ENCODE measurements at regions not wholly inside any gene's neighbourhood (a gene's known extent, or its start where the extent isn't known, plus 50 kb on each side); places are given as distances from the start of the nearest gene placed in this dataset.

DNA sequence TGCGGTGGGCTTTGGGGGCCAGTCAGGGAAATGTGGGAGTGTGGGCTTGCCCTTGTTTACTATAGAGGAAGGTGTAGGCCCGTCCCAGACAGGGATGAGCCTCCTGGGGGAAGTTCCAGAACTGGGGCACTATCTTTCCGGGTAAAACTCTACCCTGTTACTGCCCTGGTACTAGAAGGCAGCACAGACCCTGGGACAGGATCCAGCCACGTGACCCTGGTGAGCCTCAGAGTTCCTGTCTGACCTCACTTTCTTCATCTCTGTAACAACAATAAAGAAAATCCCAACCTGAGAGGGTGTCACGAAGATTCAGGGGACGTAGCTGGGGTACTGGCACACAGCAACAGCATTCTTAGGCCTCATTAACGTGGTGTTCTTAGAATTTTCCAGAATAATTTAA, 239.6 kb upstream of the FOXF1 start:
- TF ChIP-seq, protein P1, sequence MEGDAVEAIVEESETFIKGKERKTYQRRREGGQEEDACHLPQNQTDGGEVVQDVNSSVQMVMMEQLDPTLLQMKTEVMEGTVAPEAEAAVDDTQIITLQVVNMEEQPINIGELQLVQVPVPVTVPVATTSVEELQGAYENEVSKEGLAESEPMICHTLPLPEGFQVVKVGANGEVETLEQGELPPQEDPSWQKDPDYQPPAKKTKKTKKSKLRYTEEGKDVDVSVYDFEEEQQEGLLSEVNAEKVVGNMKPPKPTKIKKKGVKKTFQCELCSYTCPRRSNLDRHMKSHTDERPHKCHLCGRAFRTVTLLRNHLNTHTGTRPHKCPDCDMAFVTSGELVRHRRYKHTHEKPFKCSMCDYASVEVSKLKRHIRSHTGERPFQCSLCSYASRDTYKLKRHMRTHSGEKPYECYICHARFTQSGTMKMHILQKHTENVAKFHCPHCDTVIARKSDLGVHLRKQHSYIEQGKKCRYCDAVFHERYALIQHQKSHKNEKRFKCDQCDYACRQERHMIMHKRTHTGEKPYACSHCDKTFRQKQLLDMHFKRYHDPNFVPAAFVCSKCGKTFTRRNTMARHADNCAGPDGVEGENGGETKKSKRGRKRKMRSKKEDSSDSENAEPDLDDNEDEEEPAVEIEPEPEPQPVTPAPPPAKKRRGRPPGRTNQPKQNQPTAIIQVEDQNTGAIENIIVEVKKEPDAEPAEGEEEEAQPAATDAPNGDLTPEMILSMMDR (IDR thresholded peaks at IDR 0.05), result no peak
- TF ChIP-seq POLR2A (IDR thresholded peaks at IDR 0.05), result no peak
